Colonic mucosa (tissue), 4 donors: ENCODE measurements at regions not wholly inside any gene's neighbourhood (a gene's known extent, or its start where the extent isn't known, plus 50 kb on each side); places are given as distances from the start of the nearest gene placed in this dataset.

ENCODE experiments used
- DNase-seq: peaks from one replicate; pipeline ENCODE4 v3.0.0-alpha.2; 2020
- H3K27ac ChIP-seq: fragments of 200-600 bp; one replicate; pipeline ENCODE4 v1.8.0; 2021
- H3K27me3 ChIP-seq: fragments of 200-600 bp; one replicate; pipeline ENCODE4 v1.8.0; 2021
- H3K36me3 ChIP-seq: fragments of 200-600 bp; one replicate; pipeline ENCODE4 v1.8.0; 2021
- H3K4me1 ChIP-seq: fragments of 200-600 bp; one replicate; pipeline ENCODE4 v1.8.0; 2021; ENCODE audit warnings: mild to moderate bottlenecking
- H3K4me3 ChIP-seq: fragments of 200-600 bp; one replicate; pipeline ENCODE4 v1.8.0; 2021
- H3K9ac ChIP-seq, 2 donors: one replicate each; pipeline ENCODE4 v1.7.0; 2013; ENCODE audit warnings: control low read depth in 2 of 2, low read depth in 2 of 2, low read length in 2 of 2
- H3K9me3 ChIP-seq: fragments of 200-600 bp; one replicate; pipeline ENCODE4 v1.8.0; 2021
- intact Hi-C: fragments of 100-400 bp; cut with DNase I; formaldehyde crosslinking; loops from one replicate; pipeline ENCODE4 v1.14.1; 2022
- TF ChIP-seq, protein P1 (sequence below): fragments of 200-600 bp; IDR thresholded peaks from one replicate; pipeline ENCODE4 v1.8.0; 2022; ENCODE audit warnings: antibody characterized with exemption, mild to moderate bottlenecking
- donor health status: healthy.
- donor health status: DM: no; HTN: no; CAD: no.
- donor health status: DM: no; HTN: no; CAD: no.

DNA sequence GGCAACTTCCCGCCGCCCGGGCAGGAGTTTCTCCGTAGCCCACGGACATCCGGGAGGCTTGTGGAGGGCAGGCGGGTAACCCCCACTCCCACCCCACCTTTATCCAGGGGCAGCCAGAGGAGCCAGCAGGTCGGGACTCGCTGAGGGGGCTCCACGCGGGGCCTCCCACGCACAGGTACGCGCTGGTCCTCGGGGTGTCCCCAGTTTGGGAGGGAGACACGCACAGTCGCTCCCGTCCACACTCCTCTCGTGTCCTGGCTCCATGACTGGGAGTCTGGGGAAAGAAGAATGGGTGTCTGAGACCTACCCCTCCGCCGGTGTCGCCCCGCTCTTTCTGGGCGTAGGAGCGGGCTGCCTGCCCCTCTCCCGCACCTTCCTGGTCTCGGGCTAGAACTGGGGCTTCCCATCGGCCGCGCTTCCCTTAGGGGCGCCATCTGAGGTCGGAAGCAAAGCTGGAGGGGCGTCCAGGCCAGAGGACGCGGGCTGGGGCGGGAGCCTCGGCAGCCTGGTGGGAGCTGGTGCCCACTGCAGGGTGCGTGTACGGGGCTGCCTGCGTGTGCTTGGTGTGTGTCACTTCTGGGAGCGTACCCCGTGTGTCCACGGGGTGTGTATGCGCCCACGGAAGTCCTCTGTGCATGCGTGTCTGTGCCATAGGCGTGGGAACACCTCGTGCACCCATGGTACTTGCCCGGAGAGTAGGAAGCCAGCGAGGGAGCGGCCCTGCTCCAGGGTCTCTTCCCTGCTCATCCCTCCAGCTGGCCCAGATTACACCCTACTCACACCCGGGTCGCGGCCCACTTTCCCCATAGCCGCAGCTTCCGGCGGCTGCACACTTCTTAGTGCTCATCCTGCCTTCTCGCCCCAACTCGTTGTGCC, 73.0 kb upstream of the LEP start:
- no peak for DNase-seq
- peaks cover 50% of the 10 kb centered on the region for H3K27me3 ChIP-seq

DNA sequence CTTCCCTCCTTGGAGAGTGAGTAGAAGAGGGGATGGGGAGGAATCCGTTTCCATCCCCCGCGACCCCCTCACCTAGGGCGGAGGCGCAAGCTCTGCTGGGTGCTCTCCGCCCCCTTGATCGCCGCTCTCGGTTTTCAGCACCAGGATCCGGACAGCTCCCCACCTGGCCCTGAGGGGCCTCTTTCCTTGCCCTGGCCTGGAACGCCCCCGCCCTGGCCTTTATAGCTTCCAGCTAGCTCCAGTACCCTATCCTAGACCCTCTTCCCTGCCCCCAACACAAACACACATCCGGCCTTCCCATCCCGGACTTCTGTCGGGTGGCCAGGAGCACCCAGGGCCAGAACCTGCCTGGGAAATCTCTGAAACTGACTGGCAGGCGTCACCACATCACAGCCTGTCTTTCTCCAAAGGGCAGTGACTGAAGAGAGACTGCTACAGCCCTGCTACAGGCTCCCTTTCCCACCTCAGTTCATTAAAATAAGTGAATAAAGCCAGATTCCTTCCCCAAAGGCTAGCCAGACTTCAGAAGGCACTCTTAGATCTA, 72.3 kb upstream of the LEP start:
- DNase-seq: peak; percentile 27
- H3K36me3 ChIP-seq: no peaks in the 10 kb centered on the region
- H3K9me3 ChIP-seq: no peaks in the 10 kb centered on the region
- no peak overlapping the region for H3K9ac ChIP-seq
- intact Hi-C loops: no loop called here
- H3K4me3 ChIP-seq: no peak overlapping the region
- peaks cover 5% of the 10 kb centered on the region for H3K4me1 ChIP-seq
- TF ChIP-seq, protein P1, sequence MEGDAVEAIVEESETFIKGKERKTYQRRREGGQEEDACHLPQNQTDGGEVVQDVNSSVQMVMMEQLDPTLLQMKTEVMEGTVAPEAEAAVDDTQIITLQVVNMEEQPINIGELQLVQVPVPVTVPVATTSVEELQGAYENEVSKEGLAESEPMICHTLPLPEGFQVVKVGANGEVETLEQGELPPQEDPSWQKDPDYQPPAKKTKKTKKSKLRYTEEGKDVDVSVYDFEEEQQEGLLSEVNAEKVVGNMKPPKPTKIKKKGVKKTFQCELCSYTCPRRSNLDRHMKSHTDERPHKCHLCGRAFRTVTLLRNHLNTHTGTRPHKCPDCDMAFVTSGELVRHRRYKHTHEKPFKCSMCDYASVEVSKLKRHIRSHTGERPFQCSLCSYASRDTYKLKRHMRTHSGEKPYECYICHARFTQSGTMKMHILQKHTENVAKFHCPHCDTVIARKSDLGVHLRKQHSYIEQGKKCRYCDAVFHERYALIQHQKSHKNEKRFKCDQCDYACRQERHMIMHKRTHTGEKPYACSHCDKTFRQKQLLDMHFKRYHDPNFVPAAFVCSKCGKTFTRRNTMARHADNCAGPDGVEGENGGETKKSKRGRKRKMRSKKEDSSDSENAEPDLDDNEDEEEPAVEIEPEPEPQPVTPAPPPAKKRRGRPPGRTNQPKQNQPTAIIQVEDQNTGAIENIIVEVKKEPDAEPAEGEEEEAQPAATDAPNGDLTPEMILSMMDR: no peak
- H3K27me3 ChIP-seq: peaks cover 50% of the 10 kb centered on the region
- no peak overlapping the region for H3K27ac ChIP-seq

More for the DNA sequence above, 73.0 kb upstream of the LEP start:
- Histone ChIP-seq H3K36me3 (no peaks in the 10 kb centered on the region), H3K4me3 (peak overlapping the region; percentile 24), H3K9ac (no peak overlapping the region), H3K9me3 (no peaks in the 10 kb centered on the region), H3K27ac (no peak overlapping the region), H3K4me1 (peaks cover 5% of the 10 kb centered on the region)
- TF ChIP-seq, protein P1: no peak
- intact Hi-C loops: no loop called here

DNA sequence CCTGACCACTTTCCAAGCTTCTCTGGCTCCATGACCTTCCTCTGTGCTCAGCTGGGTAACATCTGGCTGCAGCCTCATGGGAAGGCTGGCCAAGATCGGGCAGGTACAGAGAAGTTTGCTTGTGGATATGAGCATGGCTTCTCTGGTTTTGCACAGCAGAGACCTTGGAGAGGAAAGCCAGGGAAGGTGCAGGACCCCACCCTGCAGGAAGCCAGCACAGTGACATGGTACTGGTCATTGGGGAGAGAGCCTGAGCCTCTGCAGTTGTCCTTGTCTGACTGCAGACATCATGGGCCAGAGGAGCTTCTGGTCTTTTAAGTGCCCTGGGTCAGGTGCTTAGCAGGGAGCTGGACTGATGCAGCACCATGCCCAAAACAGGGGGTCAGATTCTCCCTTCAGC, 70.6 kb upstream of the LEP start:
- no peaks in the 10 kb centered on the region for H3K36me3 ChIP-seq
- H3K9me3 ChIP-seq: no peaks in the 10 kb centered on the region
- no peak overlapping the region for H3K9ac ChIP-seq
- H3K27ac ChIP-seq: no peak overlapping the region
- peaks cover 5% of the 10 kb centered on the region for H3K4me1 ChIP-seq
- TF ChIP-seq, protein P1: no peak
- DNase-seq: no peak
- H3K27me3 ChIP-seq: peaks cover 40% of the 10 kb centered on the region
- H3K4me3 ChIP-seq: no peak overlapping the region
- intact Hi-C loops: no loop called here

DNA sequence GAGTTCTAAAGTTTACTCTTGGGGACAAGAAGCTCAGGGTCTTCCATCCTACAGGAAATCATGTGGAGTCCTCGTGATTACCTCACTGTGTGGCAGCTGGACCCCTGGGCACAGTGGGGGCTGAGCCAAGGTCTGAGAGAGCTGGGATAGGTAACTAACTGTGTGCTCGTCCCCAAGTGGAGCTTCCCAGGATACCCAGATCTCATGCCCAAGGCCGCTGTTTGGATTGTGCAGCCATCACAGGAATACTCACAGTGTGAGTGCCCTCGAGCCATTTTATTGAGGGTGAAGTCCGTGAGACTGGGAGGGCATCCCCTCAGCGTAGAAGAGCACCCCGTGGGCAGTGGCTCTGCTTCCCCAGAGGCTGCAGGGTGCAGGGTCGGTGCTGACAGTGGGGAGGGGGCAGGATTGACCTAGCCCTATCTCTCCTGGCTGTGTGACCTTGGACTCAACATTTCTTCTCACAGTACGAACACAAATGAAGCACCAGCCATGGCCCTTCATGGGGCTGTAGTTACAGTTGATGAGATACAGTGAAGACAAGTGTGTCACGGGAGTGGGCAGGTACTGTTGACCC, 69.6 kb upstream of the LEP start:
- TF ChIP-seq, protein P1: no peak
- no peaks in the 10 kb centered on the region for H3K9me3 ChIP-seq
- H3K27ac ChIP-seq: no peak overlapping the region
- intact Hi-C loops: no loop called here
- peaks cover 31% of the 10 kb centered on the region for H3K27me3 ChIP-seq
- H3K4me3 ChIP-seq: no peak overlapping the region
- H3K4me1 ChIP-seq: peaks cover 5% of the 10 kb centered on the region
- no peaks in the 10 kb centered on the region for H3K36me3 ChIP-seq
- DNase-seq: no peak
- H3K9ac ChIP-seq: no peak overlapping the region

DNA sequence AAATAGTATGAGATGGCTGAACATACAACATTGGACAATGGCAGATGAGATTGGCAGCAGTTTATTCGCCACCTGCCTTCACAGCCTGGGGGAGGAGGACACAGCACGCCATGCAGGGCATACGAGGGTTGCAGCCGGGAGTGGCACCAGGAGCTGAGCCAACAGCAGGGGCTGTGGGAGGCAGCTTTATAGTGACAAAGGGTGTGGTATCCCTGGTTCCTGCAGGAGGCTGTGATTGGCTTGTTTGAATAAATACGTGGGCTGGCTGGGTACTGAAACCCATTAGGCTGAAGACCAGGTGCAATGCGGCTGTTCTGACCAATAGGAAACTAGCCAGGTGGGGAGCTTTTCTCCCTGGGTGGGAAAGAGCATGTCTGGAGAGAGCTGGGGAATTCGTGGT, 68.9 kb upstream of the LEP start:
- intact Hi-C loops: no loop called here
- Histone ChIP-seq H3K9ac (no peak overlapping the region), H3K36me3 (no peaks in the 10 kb centered on the region), H3K27ac (no peak overlapping the region), H3K4me1 (no peaks in the 10 kb centered on the region), H3K9me3 (no peaks in the 10 kb centered on the region), H3K27me3 (peaks cover 24% of the 10 kb centered on the region), H3K4me3 (no peak overlapping the region)
- DNase-seq: no peak
- TF ChIP-seq, protein P1: no peak
